SK-N-SH (cell line): ENCODE measurements at regions not wholly inside any gene's neighbourhood (a gene's known extent, or its start where the extent isn't known, plus 50 kb on each side); places are given as distances from the start of the nearest gene placed in this dataset.

Experiments used
- CHD2 ChIP-seq: fragments of 150-350 bp; IDR thresholded peaks from 2 replicates; pipeline ENCODE4 v1.6.1; 2018; ENCODE audit warnings: low read length; ENCODE audit not compliant: partially characterized antibody
- CTCF ChIP-seq: fragments of 200-600 bp; sonication (generic); IDR thresholded peaks from 2 replicates; pipeline ENCODE4 v1.6.1; 2017; ENCODE audit warnings: antibody characterized with exemption, mild to moderate bottlenecking, moderate library complexity
- ELF1 ChIP-seq: IDR thresholded peaks from 2 replicates; pipeline ENCODE4 v1.4.0; 2012
- FOSL2 ChIP-seq: IDR thresholded peaks from 2 replicates; pipeline ENCODE4 v1.4.0; 2012; ENCODE audit warnings: low read depth, mild to moderate bottlenecking, moderate library complexity, borderline replicate concordance
- GABPA ChIP-seq: IDR thresholded peaks from 2 replicates; pipeline ENCODE4 v1.4.0; 2012; ENCODE audit warnings: low read depth, mild to moderate bottlenecking
- JUND ChIP-seq: IDR thresholded peaks from 2 replicates; pipeline ENCODE4 v1.4.0; 2012
- NFIC ChIP-seq: IDR thresholded peaks from 2 replicates; pipeline ENCODE4 v1.4.0; 2012; ENCODE audit warnings: borderline replicate concordance
- NRF1 ChIP-seq: IDR thresholded peaks from 2 replicates; pipeline ENCODE4 v1.6.1; 2012; ENCODE audit warnings: low read depth, mild to moderate bottlenecking, low read length
- POLR2AphosphoS5 ChIP-seq: IDR thresholded peaks from 2 replicates; pipeline ENCODE4 v1.6.1; 2012; ENCODE audit warnings: low read depth, low read length
- REST ChIP-seq: IDR thresholded peaks from 2 replicates; pipeline ENCODE4 v1.6.1; 2012; ENCODE audit warnings: mild to moderate bottlenecking, low read depth, low read length, moderate library complexity
- RFX5 ChIP-seq: IDR thresholded peaks from 2 replicates; pipeline ENCODE4 v1.6.1; 2012; ENCODE audit warnings: mild to moderate bottlenecking, improper control_type of control experiment, low read length
- TEAD4 ChIP-seq: IDR thresholded peaks from 2 replicates; pipeline ENCODE4 v1.4.0; 2012; ENCODE audit warnings: mild to moderate bottlenecking, borderline replicate concordance; ENCODE audit not compliant: insufficient read depth

GRCh38 chr5:102578362-102578761 lies 79.6 kb upstream of the SLCO6A1 start:
- TF ChIP-seq CTCF (no peak), CHD2 (no peak), POLR2AphosphoS5 (no peak), REST (no peak), GABPA (no peak), TEAD4 (no peak), FOSL2 (no peak), NFIC (no peak), RFX5 (no peak), JUND (no peak), NRF1 (no peak), ELF1 (no peak)
